GM18505 (cell line): ENCODE measurements at regions not wholly inside any gene's neighbourhood (a gene's known extent, or its start where the extent isn't known, plus 50 kb on each side); places are given as distances from the start of the nearest gene placed in this dataset.

ENCODE experiments used
- ATAC-seq: cut with Tn5 transposase; IDR thresholded peaks from one replicate; pipeline ENCODE4 v1.9.1; 2021; ENCODE audit not compliant: unreplicated experiment
- POLR2A ChIP-seq: IDR thresholded peaks from 4 replicates; pipeline ENCODE4 v1.6.1; 2011; ENCODE audit warnings: borderline replicate concordance; ENCODE audit not compliant: insufficient read depth, insufficient read length; ENCODE audit errors: extremely low read depth

DNA sequence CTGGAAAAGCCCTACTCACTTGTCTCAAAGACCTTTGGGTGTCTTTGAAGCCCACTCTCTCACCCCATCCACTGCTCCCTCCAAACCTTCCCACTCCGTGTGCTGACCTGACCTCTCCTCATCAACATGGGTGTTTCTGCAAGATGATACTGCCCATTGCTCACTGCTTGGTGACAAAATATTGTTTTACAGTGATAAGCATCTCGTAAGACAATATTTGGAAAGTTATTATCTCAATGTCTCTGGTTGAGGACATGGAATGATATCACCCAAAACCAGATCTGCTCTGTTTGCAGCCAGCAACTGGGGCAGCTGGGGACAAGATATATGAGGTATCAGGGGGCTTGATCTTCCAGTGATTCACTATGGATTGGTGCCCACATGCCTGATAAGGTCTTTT lies 195.8 kb downstream of the SALL1 start:
- TF ChIP-seq POLR2A = no peak
- ATAC-seq = no peak

GRCh38 chr16:50954469-50954868 lies 196.6 kb downstream of the SALL1 start:
- ATAC-seq = no peak

GRCh38 chr16:50953290-50953689 lies 197.8 kb downstream of the SALL1 start:
- TF ChIP-seq POLR2A = no peak
- no peak for ATAC-seq

More at GRCh38 chr16:50954469-50954868, 196.6 kb downstream of the SALL1 start:
- no peak for TF ChIP-seq POLR2A

GRCh38 chr16:50950955-50951354 lies 200.1 kb downstream of the SALL1 start:
- TF ChIP-seq POLR2A = no peak
- no peak for ATAC-seq

- no peak for TF ChIP-seq POLR2A
- ATAC-seq = no peak
Observed at GRCh38 chr16:50948268-50948930, 202.7 kb downstream of the SALL1 start.

GRCh38 chr16:50947826-50948225 lies 203.2 kb downstream of the SALL1 start:
- ATAC-seq = no peak
- no peak for TF ChIP-seq POLR2A

- ATAC-seq = no peak
Observed at GRCh38 chr16:50946606-50947005, 204.5 kb downstream of the SALL1 start.

GRCh38 chr16:50946098-50946497 lies 204.2 kb downstream of the CYLD start:
- ATAC-seq = no peak
- no peak for TF ChIP-seq POLR2A

More at GRCh38 chr16:50946606-50947005, 204.5 kb downstream of the SALL1 start:
- no peak for TF ChIP-seq POLR2A

- ATAC-seq = no peak
- no peak for TF ChIP-seq POLR2A
Observed at GRCh38 chr16:50945171-50945570, 203.3 kb downstream of the CYLD start.

DNA sequence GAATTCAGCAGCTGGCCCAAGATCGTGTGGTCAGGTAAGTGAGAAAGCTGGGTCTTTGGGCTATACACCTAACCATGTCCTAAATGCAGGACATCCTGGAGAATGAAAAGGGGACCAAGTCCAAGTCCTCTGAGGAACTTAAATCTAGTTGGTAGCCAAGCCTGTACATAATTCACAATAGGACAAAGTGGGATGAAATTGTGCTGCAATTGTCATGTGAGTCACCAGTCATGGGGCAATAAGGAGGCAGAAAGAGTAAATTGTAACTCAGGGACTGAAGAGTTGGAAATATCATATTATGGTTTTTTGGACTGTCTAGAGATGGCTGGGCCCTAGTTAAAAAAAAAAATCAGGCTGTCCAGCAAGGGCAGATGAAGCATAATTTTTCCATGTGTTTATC lies 202.6 kb downstream of the CYLD start:
- TF ChIP-seq POLR2A = no peak
- no peak for ATAC-seq

GRCh38 chr16:50944033-50944432 lies 202.1 kb downstream of the CYLD start:
- TF ChIP-seq POLR2A = no peak
- ATAC-seq = no peak

GRCh38 chr16:50942143-50942542 lies 200.3 kb downstream of the CYLD start:
- no peak for ATAC-seq
- no peak for TF ChIP-seq POLR2A

- no peak for TF ChIP-seq POLR2A
- no peak for ATAC-seq
Observed at GRCh38 chr16:50941681-50942080, 199.8 kb downstream of the CYLD start.

DNA sequence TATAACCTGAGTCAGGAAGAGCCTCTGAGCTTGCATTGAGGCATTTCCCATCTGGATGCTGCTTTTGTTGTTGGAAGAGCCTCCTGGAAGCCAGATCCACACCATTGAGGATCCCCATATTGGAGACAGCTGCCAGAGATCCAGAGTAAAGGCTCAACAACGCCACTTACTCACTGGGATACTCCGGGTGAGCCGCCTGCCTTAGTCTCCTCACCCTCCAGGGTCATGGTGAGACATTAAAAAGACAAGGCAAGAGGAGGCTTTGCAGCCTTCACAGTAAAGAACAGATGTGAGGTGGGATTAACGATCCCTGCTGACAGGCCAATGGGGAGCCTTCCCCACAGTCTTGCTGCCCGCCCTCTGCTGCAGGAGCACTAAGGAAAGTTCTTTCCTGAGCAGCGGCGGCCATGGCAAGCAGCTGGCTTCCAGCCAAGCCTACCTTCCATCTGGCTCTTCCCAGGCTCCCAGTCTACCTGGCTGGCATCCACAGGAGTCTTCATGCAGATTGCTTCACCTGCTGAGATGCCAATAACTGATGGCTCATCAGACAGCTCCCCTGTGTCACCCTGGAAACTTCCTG lies 198.5 kb downstream of the CYLD start:
- no peak for ATAC-seq
- no peak for TF ChIP-seq POLR2A
